ENCODE measurements at regions not wholly inside any gene's neighbourhood (a gene's known extent, or its start where the extent isn't known, plus 50 kb on each side); places are given as distances from the start of the nearest gene placed in this dataset.

- no peak for TF ChIP-seq SIN3A (IDR thresholded peaks at IDR 0.05; ENCODE audit: borderline replicate concordance, insufficient read depth, low read length)
- no peak for TF ChIP-seq POLR2AphosphoS5 (IDR thresholded peaks at IDR 0.05; ENCODE audit: low read depth, low read length)
- TF ChIP-seq REST (IDR thresholded peaks at IDR 0.05; ENCODE audit: insufficient read depth in 1 of 2, low read depth in 2 of 2, low read length in 2 of 2), result no peak
- TF ChIP-seq TAF1 (IDR thresholded peaks at IDR 0.05; ENCODE audit: borderline replicate concordance, insufficient read depth, low read length), result no peak
Observed at GRCh38 chr10:71152043-71152442, 60.3 kb upstream of the UNC5B start.

Measured in PFSK-1 (cell line).